GM23338 (cell line): ENCODE measurements at regions not wholly inside any gene's neighbourhood (a gene's known extent, or its start where the extent isn't known, plus 50 kb on each side); places are given as distances from the start of the nearest gene placed in this dataset.

Experiments
- ATAC-seq: fragments of 200-7000 bp; cut with Tn5 transposase; 3 replicates; pipeline ENCODE4 v1.9.1; 2020
- DNase-seq: peaks from one replicate; pipeline ENCODE4 v3.0.0-alpha.2; 2015; ENCODE audit warnings: low spot score
- H2AFZ ChIP-seq: fragments of 200-600 bp; sonication (generic); 2 replicates; pipeline ENCODE4 v1.8.0; 2016; ENCODE audit warnings: antibody characterized with exemption, mild to moderate bottlenecking, moderate library complexity
- H3F3A ChIP-seq: fragments of 200-600 bp; sonication (generic); replicated peaks from 2 replicates; pipeline ENCODE4 v1.8.0; 2017; ENCODE audit warnings: antibody characterized with exemption, mixed run types, low read depth
- H3K27ac ChIP-seq: fragments of 200-600 bp; sonication (generic); 2 replicates; pipeline ENCODE4 v1.6.1; 2016; ENCODE audit warnings: low read depth
- H3K27me3 ChIP-seq: fragments of 200-600 bp; sonication (generic); 2 replicates; pipeline ENCODE4 v1.8.0; 2016; ENCODE audit warnings: mild to moderate bottlenecking, mixed run types, moderate library complexity; ENCODE audit not compliant: insufficient read depth
- H3K36me3 ChIP-seq: fragments of 200-600 bp; sonication (generic); 2 replicates; pipeline ENCODE4 v1.8.0; 2016; ENCODE audit warnings: mild to moderate bottlenecking; ENCODE audit not compliant: insufficient read depth
- H3K4me1 ChIP-seq: fragments of 200-600 bp; sonication (generic); 2 replicates; pipeline ENCODE4 v1.8.0; 2016; ENCODE audit warnings: mild to moderate bottlenecking, moderate library complexity; ENCODE audit not compliant: insufficient read depth
- H3K4me2 ChIP-seq: fragments of 200-600 bp; sonication (generic); 2 replicates; pipeline ENCODE4 v1.7.1; 2017; ENCODE audit warnings: mixed run types
- H3K4me3 ChIP-seq: fragments of 200-600 bp; sonication (generic); 2 replicates; pipeline ENCODE4 v1.6.1; 2016; ENCODE audit warnings: mixed run types
- H3K79me2 ChIP-seq: fragments of 200-600 bp; sonication (generic); replicated peaks from 2 replicates; pipeline ENCODE4 v1.8.0; 2017; ENCODE audit warnings: mild to moderate bottlenecking; ENCODE audit not compliant: insufficient read depth
- H3K9me2 ChIP-seq: fragments of 200-600 bp; sonication (generic); 2 replicates; pipeline ENCODE4 v1.8.0; 2017; ENCODE audit not compliant: insufficient read depth
- H4K20me1 ChIP-seq: fragments of 200-600 bp; sonication (generic); replicated peaks from 2 replicates; pipeline ENCODE4 v1.8.0; 2017; ENCODE audit warnings: mild to moderate bottlenecking; ENCODE audit not compliant: insufficient read depth
- H3K27ac Mint-ChIP-seq: 2 replicates; pipeline ENCODE4 v1.8.0; 2020; ENCODE audit warnings: inconsistent platforms, mild to moderate bottlenecking, moderate library complexity, mixed read lengths
- H3K27me3 Mint-ChIP-seq: 3 replicates; pipeline ENCODE4 v1.8.0; 2022; ENCODE audit warnings: low read depth, mild to moderate bottlenecking, moderate library complexity, mixed read lengths, inconsistent platforms; ENCODE audit not compliant: insufficient read depth, poor library complexity
- H3K36me3 Mint-ChIP-seq: 3 replicates; pipeline ENCODE4 v1.8.0; 2021; ENCODE audit warnings: low read depth, mild to moderate bottlenecking, inconsistent platforms, moderate library complexity, mixed read lengths
- H3K4me1 Mint-ChIP-seq: 3 replicates; pipeline ENCODE4 v1.8.0; 2020; ENCODE audit warnings: mild to moderate bottlenecking, inconsistent platforms, mixed read lengths
- H3K4me3 Mint-ChIP-seq: 3 replicates; pipeline ENCODE4 v1.8.0; 2021; ENCODE audit warnings: moderate library complexity, mild to moderate bottlenecking, inconsistent platforms, mixed read lengths
- H3K9me3 Mint-ChIP-seq: 3 replicates; pipeline ENCODE4 v1.8.0; 2020; ENCODE audit warnings: moderate library complexity, mild to moderate bottlenecking, inconsistent platforms, mixed read lengths
- CREB1 ChIP-seq: fragments of 250-450 bp; sonication (Bioruptor Pico); IDR thresholded peaks from 2 replicates; pipeline ENCODE4 v1.5.0; 2020; ENCODE audit warnings: low read depth, mild to moderate bottlenecking, moderate library complexity
- CTCF ChIP-seq, 2 experiments: fragments of 200-600 bp in 1 of 2; sonication (generic) in 1 of 2; conservative IDR thresholded peaks; 2 replicates each; pipeline versions ENCODE4 v1.5.1 to v1.6.1; 2016 to 2017; ENCODE audit warnings: antibody characterized with exemption in 2 of 2, low read depth in 2 of 2, mild to moderate bottlenecking in 2 of 2, moderate library complexity in 1 of 2
- ETS1 ChIP-seq: IDR thresholded peaks from 2 replicates; pipeline ENCODE4 v1.6.1; 2016; ENCODE audit warnings: antibody characterized with exemption
- EZH2 ChIP-seq: fragments of 200-600 bp; sonication (generic); IDR thresholded peaks from one replicate; pipeline ENCODE4 v1.8.0; 2017; ENCODE audit warnings: antibody characterized with exemption, mild to moderate bottlenecking, low read depth; ENCODE audit not compliant: unreplicated experiment
- EZH2phosphoT487 ChIP-seq: fragments of 200-600 bp; sonication (generic); IDR thresholded peaks from one replicate; pipeline ENCODE4 v1.8.1; 2018; ENCODE audit warnings: antibody characterized with exemption; ENCODE audit not compliant: unreplicated experiment
- JUNB ChIP-seq: IDR thresholded peaks from one replicate; pipeline ENCODE4 v1.6.1; 2016; ENCODE audit warnings: antibody characterized with exemption; ENCODE audit not compliant: unreplicated experiment
- NANOG ChIP-seq: IDR thresholded peaks from 2 replicates; pipeline ENCODE4 v1.6.1; 2016; ENCODE audit warnings: antibody characterized with exemption, borderline replicate concordance
- POLR2AphosphoS5 ChIP-seq: IDR thresholded peaks from 2 replicates; pipeline ENCODE4 v1.6.1; 2016; ENCODE audit warnings: antibody characterized with exemption, low read depth
- REST ChIP-seq: IDR thresholded peaks from one replicate; pipeline ENCODE4 v1.6.1; 2018; ENCODE audit warnings: antibody characterized with exemption; ENCODE audit not compliant: unreplicated experiment
- STAT1 ChIP-seq: IDR thresholded peaks from one replicate; pipeline ENCODE4 v1.6.1; 2016; ENCODE audit warnings: antibody characterized with exemption; ENCODE audit not compliant: unreplicated experiment
- ZNF114 ChIP-seq: fragments of 250-450 bp; sonication (Bioruptor Pico); IDR thresholded peaks from 2 replicates; pipeline ENCODE4 v1.5.0; 2020; ENCODE audit warnings: mild to moderate bottlenecking, moderate library complexity
- ZNF331 ChIP-seq: fragments of 250-450 bp; sonication (Bioruptor Pico); IDR thresholded peaks from 2 replicates; pipeline ENCODE4 v1.5.0; 2020; ENCODE audit warnings: low read depth, mild to moderate bottlenecking, moderate library complexity
- ZNF462 ChIP-seq: fragments of 250-450 bp; sonication (Bioruptor Pico); IDR thresholded peaks from 2 replicates; pipeline ENCODE4 v1.5.0; 2020; ENCODE audit warnings: mild to moderate bottlenecking, moderate library complexity

GRCh38 chr15:45801543-45801942, 166.7 kb downstream of the SQOR start:
- Histone ChIP-seq H3K79me2 (no peaks in the 10 kb centered on the region), H3F3A (no peaks in the 10 kb centered on the region), H3K4me3 (no peak overlapping the region), H3K27ac (no peak overlapping the region), H3K36me3 (no peaks in the 10 kb centered on the region), H3K27me3 (no peaks in the 10 kb centered on the region), H2AFZ (no peak overlapping the region), H3K4me1 (no peaks in the 10 kb centered on the region), H4K20me1 (no peaks in the 10 kb centered on the region), H3K4me2 (no peak overlapping the region), H3K9me2 (no peaks in the 10 kb centered on the region)
- TF ChIP-seq STAT1 = no peak
- no peak for TF ChIP-seq ZNF114 (CRISPR knock-in tag)
- no peak for TF ChIP-seq NANOG
- TF ChIP-seq ZNF331 = no peak
- TF ChIP-seq CREB1 (CRISPR knock-in tag) = no peak
- no peak for TF ChIP-seq EZH2
- TF ChIP-seq ZNF462 = no peak
- no peak for TF ChIP-seq CTCF (conservative IDR thresholded peaks at IDR 0.05; ENCODE audit: low read depth in 2 of 2)
- TF ChIP-seq REST = no peak
- TF ChIP-seq POLR2AphosphoS5 = no peak
- no peak for TF ChIP-seq JUNB
- no peak for TF ChIP-seq ETS1
- no peak for TF ChIP-seq EZH2phosphoT487
- no peaks in the 10 kb centered on the region for H3K4me1 Mint-ChIP-seq
- no peak overlapping the region for H3K4me3 Mint-ChIP-seq
- peaks cover 83% of the 10 kb centered on the region for H3K9me3 Mint-ChIP-seq
- peaks cover 10% of the 10 kb centered on the region; the same call in 1 of the 3 replicates for H3K36me3 Mint-ChIP-seq
- DNase-seq = no peak
- no peak for ATAC-seq
- H3K27me3 Mint-ChIP-seq = peaks cover 5% of the 10 kb centered on the region
- no peak overlapping the region for H3K27ac Mint-ChIP-seq
